Left forelimb (tissue), 1 donor: ENCODE measurements at regions not wholly inside any gene's neighbourhood (a gene's known extent, or its start where the extent isn't known, plus 50 kb on each side); places are given as distances from the start of the nearest gene placed in this dataset.
"Not testable (repeated sequence)": the region's sequence is repeated elsewhere in the genome, so short reads cannot be mapped to it uniquely, and the experiment has no call there.

Source experiments
- DNase-seq: peaks from one replicate; pipeline ENCODE4 v3.0.0-alpha.2; 2018; ENCODE audit warnings: low spot score

- peak; percentile 46 for DNase-seq
Observed at GRCh38 chr6:169862043-169862891, 110.8 kb downstream of the ERMARD start.

- peak; percentile 28 for DNase-seq
Observed at GRCh38 chr6:169861431-169862042, 110.1 kb downstream of the ERMARD start.

GRCh38 chr6:169859978-169860703 is 108.7 kb downstream of the ERMARD start:
- peak; percentile 55 for DNase-seq

GRCh38 chr6:169859401-169859977 is 108.1 kb downstream of the ERMARD start:
- DNase-seq = no peak

- DNase-seq = no peak
Observed at GRCh38 chr6:169858935-169859351, 107.5 kb downstream of the ERMARD start.

GRCh38 chr6:169858293-169858934 is 107.0 kb downstream of the ERMARD start:
- no peak for DNase-seq

- no peak for DNase-seq
Observed at GRCh38 chr6:169857343-169858292, 106.2 kb downstream of the ERMARD start.

- not testable (repeated sequence) for DNase-seq
Observed at GRCh38 chr6:169856442-169857342, 105.3 kb downstream of the ERMARD start.

GRCh38 chr6:169854813-169855212 is 103.4 kb downstream of the ERMARD start:
- DNase-seq = no peak

GRCh38 chr6:169854083-169854725 is 102.8 kb downstream of the ERMARD start:
- no peak for DNase-seq

GRCh38 chr6:169853196-169854082 is 102.0 kb downstream of the ERMARD start:
- no peak for DNase-seq

GRCh38 chr6:169852504-169853195 is 101.2 kb downstream of the ERMARD start:
- no peak for DNase-seq

- no peak for DNase-seq
Observed at GRCh38 chr6:169851641-169852503, 100.5 kb downstream of the ERMARD start.

- no peak for DNase-seq
Observed at GRCh38 chr6:169850746-169851145, 99.3 kb downstream of the ERMARD start.

GRCh38 chr6:169850154-169850553 is 98.7 kb downstream of the ERMARD start:
- DNase-seq = no peak

GRCh38 chr6:169849396-169849795 is 98.0 kb downstream of the ERMARD start:
- no peak for DNase-seq
